Naive B cell (primary cell): ENCODE measurements at regions not wholly inside any gene's neighbourhood (a gene's known extent, or its start where the extent isn't known, plus 50 kb on each side); places are given as distances from the start of the nearest gene placed in this dataset.

Experiments used
- ATAC-seq, 2 donors: fragments of 150-1000 bp; cut with Tn5 transposase; 2 replicates each; pipeline ENCODE4 v1.10.0; 2021; ENCODE audit warnings: low read depth in 2 of 2, mild to moderate bottlenecking in 2 of 2, moderate library complexity in 2 of 2
- DNase-seq: peaks from one replicate; pipeline ENCODE4 v3.0.0; 2022
- H3K27ac Mint-ChIP-seq, 6 donors: one replicate each; pipeline ENCODE4 v1.8.0; 2020 to 2022; ENCODE audit warnings: mild to moderate bottlenecking in 6 of 6, mixed read lengths in 6 of 6, moderate library complexity in 5 of 6, inconsistent platforms in 2 of 6
- H3K27me3 Mint-ChIP-seq, 3 donors: one replicate each; pipeline ENCODE4 v1.8.0; 2021 to 2022; ENCODE audit warnings: mixed read lengths in 3 of 3, mild to moderate bottlenecking in 1 of 3
- H3K36me3 Mint-ChIP-seq, 2 donors: one replicate each; pipeline ENCODE4 v1.8.0; 2020 to 2022; ENCODE audit warnings: mixed read lengths in 2 of 2, inconsistent platforms in 1 of 2, mild to moderate bottlenecking in 1 of 2
- H3K4me1 Mint-ChIP-seq, 3 donors: one replicate each; pipeline ENCODE4 v1.8.0; 2020 to 2022; ENCODE audit warnings: mixed read lengths in 3 of 3, inconsistent platforms in 1 of 3, mild to moderate bottlenecking in 1 of 3, moderate library complexity in 1 of 3
- H3K4me3 Mint-ChIP-seq, 8 donors: one replicate each; pipeline ENCODE4 v1.8.0; 2020 to 2022; ENCODE audit warnings: mild to moderate bottlenecking in 8 of 8, mixed read lengths in 8 of 8, moderate library complexity in 8 of 8, inconsistent platforms in 2 of 8
- H3K9me3 Mint-ChIP-seq, 7 donors: one replicate each; pipeline ENCODE4 v1.8.0; 2020 to 2022; ENCODE audit warnings: mixed read lengths in 7 of 7, mild to moderate bottlenecking in 5 of 7, inconsistent platforms in 2 of 7, moderate library complexity in 1 of 7

DNA sequence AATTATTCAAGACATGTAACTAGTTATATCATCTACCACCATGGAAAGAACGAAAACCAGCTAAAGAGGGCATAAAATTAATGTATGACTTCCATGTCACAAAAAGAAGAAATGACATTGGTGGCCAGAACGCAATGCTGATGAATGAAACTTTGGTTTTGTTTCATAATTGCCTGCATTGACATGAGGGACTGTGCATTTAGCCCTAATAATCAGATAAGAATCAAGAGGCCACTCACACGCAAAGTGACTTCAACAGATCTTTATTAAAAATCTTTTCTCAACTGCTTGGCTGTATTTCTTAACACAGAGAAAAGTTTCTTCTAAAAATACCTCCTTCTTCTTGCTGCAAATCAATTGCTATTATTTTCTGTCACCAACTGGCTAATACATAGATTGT is 184.7 kb upstream of the RUNX1 start:
- ATAC-seq (no peak), DNase-seq (no peak)
- peaks cover 15 to 22% (median 22%) of the 10 kb centered on the region in 3 donors for H3K27me3 Mint-ChIP-seq
- peaks cover 11 to 16% of the 10 kb centered on the region in 2 donors for H3K36me3 Mint-ChIP-seq
- no peak overlapping the region for H3K4me3 Mint-ChIP-seq
- H3K27ac Mint-ChIP-seq: no peak overlapping the region
- H3K9me3 Mint-ChIP-seq: peaks cover 11 to 32% (median 23%) of the 10 kb centered on the region in 7 donors
- H3K4me1 Mint-ChIP-seq: peaks cover 14 to 23% (median 19%) of the 10 kb centered on the region in 3 donors

DNA sequence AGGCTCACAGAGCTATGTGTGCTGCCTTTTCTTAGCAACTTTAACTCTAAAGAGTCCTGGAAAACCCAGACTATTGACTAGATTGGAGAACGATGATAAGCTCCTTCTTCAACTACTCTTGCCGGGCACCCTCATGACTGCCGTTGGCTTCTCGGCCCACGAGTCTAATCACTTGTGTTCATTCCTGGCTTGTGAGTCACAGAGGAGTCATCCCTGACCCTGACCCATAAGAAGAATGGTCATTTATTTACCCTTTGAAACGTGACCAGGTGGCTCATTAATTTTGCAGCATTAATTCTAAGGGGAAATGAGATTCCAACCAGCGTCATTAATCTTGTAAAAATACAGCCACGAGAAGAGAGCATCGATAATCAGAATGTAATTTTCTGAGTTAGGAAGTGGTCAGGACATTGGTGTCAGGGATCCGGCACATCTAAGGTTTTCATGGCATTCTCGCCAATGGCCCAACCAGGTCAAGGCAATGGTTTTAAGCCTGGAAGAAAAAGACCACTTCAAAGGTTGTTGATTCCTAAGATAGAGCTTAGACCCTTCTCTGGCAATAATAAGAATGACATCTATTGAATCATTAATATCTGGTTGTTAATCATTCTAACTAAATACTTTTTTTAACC is 183.6 kb upstream of the RUNX1 start:
- peaks cover 11 to 15% (median 15%) of the 10 kb centered on the region in 3 donors for H3K27me3 Mint-ChIP-seq
- H3K36me3 Mint-ChIP-seq: peaks cover 9 to 11% of the 10 kb centered on the region in 2 donors
- H3K4me3 Mint-ChIP-seq: no peak overlapping the region
- ATAC-seq (no peak), DNase-seq (no peak)
- peaks cover 20 to 29% (median 26%) of the 10 kb centered on the region in 3 donors for H3K4me1 Mint-ChIP-seq
- H3K9me3 Mint-ChIP-seq: peaks cover 7 to 29% (median 20%) of the 10 kb centered on the region in 7 donors
- no peak overlapping the region for H3K27ac Mint-ChIP-seq

- Mint-ChIP-seq H3K9me3 (peaks cover 1 to 13% (median 4%) of the 10 kb centered on the region in 7 donors), H3K4me3 (no peak overlapping the region), H3K4me1 (peaks cover 28 to 35% (median 35%) of the 10 kb centered on the region in 3 donors), H3K27me3 (peaks cover 5 to 12% (median 7%) of the 10 kb centered on the region in 3 donors), H3K36me3 (peaks cover 0 to 4% of the 10 kb centered on the region in 2 donors), H3K27ac (no peak overlapping the region)
- ATAC-seq (no peak), DNase-seq (no peak)
These were observed 182.0 kb upstream of the RUNX1 start for GRCh38 chr21:35231090-35231489.

DNA sequence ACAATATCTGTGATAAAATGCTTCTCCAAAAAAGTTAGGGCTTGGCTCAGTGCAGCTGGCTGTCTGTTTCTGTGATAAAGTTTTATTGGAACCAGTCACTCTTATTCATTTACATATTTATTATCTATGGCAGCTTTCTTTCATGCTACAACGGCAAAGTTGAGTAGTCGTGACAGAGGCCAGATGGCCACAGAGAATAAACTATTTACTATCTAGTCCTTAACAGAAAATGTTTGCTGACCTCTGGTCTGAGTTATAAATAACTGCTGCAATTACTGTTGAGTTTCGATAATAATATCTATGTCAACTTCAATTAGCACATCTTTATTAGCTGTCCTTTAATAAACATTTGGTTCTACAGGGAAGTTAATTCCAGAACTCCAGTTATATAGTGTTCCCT is 180.2 kb upstream of the RUNX1 start:
- Mint-ChIP-seq H3K27me3 (peaks cover 5 to 8% (median 7%) of the 10 kb centered on the region in 3 donors), H3K9me3 (no peaks in the 10 kb centered on the region), H3K4me3 (no peak overlapping the region), H3K27ac (no peak overlapping the region), H3K36me3 (peaks cover 0 to 4% of the 10 kb centered on the region in 2 donors), H3K4me1 (peaks cover 17 to 25% (median 24%) of the 10 kb centered on the region in 3 donors)
- ATAC-seq (no peak), DNase-seq (no peak)

DNA sequence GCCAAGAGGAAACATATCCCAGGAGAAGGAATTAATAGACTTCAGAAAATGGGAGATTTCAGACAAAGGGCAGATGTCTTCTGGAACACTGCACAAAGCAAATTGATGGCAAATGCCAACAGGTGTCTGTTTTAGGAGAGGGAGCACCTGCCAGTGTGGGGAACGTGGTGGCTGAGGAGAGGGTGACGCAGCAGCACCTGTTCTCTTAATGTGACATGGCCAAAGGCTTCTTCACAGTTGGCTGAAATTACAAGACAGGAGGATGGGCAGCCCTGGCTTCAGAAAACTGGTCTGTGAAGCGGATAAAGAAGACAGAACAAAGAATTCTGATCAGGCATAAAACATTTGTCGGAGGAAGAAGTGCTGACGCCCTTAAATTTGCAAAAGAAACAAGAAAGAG is 178.7 kb upstream of the RUNX1 start:
- ATAC-seq (peak; percentile 60 to 65), DNase-seq (peak; percentile 60)

GRCh38 chr21:35226968-35227744 is 178.1 kb upstream of the RUNX1 start:
- no peaks in the 10 kb centered on the region for H3K9me3 Mint-ChIP-seq
- H3K4me1 Mint-ChIP-seq: peaks cover 29 to 36% (median 31%) of the 10 kb centered on the region in 3 donors
- H3K4me3 Mint-ChIP-seq: peak overlapping the region; percentile 6 to 83 (median 72)
- peak overlapping the region; percentile 88 to 97 (median 92) for H3K27ac Mint-ChIP-seq
- H3K36me3 Mint-ChIP-seq: no peaks in the 10 kb centered on the region
- peak; percentile 64 for DNase-seq
- ATAC-seq: peak; percentile 82 to 88
- peaks cover 0 to 2% (median under 1%) of the 10 kb centered on the region in 3 donors for H3K27me3 Mint-ChIP-seq

More for the DNA sequence above, 178.7 kb upstream of the RUNX1 start:
- Mint-ChIP-seq H3K4me3 (peak overlapping the region; percentile 6 to 83 (median 68)), H3K27me3 (peaks cover 0 to 8% (median 5%) of the 10 kb centered on the region in 3 donors), H3K9me3 (no peaks in the 10 kb centered on the region), H3K27ac (peak overlapping the region; percentile 39 to 97 (median 90)), H3K36me3 (peaks cover 0 to 4% of the 10 kb centered on the region in 2 donors), H3K4me1 (peaks cover 23 to 29% (median 25%) of the 10 kb centered on the region in 3 donors)

GRCh38 chr21:35226328-35226727 is 177.2 kb upstream of the RUNX1 start:
- H3K4me1 Mint-ChIP-seq: peaks cover 32 to 43% (median 37%) of the 10 kb centered on the region in 3 donors
- H3K27ac Mint-ChIP-seq: peak overlapping the region in 2 of 6 donors; percentile 51 to 88
- H3K4me3 Mint-ChIP-seq: no peak overlapping the region
- no peaks in the 10 kb centered on the region for H3K9me3 Mint-ChIP-seq
- H3K27me3 Mint-ChIP-seq: no peaks in the 10 kb centered on the region
- ATAC-seq: no peak
- no peaks in the 10 kb centered on the region for H3K36me3 Mint-ChIP-seq
- no peak for DNase-seq

DNA sequence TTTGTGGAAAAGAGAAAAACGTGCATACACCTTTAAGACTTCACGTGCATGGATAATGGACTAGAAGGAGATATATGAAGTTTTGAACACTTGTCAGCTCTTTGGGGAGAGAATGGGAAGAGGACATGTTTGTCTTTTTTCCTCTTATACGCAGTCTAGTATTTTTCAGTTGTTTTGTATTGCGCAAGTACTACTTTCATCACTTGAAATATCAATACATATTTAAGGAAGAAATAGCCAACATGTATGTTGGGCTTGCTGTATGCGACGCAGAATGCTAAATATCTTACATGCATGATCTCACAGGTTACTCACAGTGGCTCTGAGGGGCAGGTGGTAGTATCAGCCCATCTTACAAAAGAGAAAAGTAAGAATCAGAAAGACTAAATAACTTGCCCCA is 176.5 kb upstream of the RUNX1 start:
- no peaks in the 10 kb centered on the region for H3K9me3 Mint-ChIP-seq
- H3K27ac Mint-ChIP-seq: peak overlapping the region in 2 of 6 donors; percentile 14 to 51
- no peaks in the 10 kb centered on the region for H3K36me3 Mint-ChIP-seq
- H3K27me3 Mint-ChIP-seq: no peaks in the 10 kb centered on the region
- ATAC-seq: no peak
- H3K4me1 Mint-ChIP-seq: peaks cover 31 to 43% (median 37%) of the 10 kb centered on the region in 3 donors
- DNase-seq: no peak
- no peak overlapping the region for H3K4me3 Mint-ChIP-seq

DNA sequence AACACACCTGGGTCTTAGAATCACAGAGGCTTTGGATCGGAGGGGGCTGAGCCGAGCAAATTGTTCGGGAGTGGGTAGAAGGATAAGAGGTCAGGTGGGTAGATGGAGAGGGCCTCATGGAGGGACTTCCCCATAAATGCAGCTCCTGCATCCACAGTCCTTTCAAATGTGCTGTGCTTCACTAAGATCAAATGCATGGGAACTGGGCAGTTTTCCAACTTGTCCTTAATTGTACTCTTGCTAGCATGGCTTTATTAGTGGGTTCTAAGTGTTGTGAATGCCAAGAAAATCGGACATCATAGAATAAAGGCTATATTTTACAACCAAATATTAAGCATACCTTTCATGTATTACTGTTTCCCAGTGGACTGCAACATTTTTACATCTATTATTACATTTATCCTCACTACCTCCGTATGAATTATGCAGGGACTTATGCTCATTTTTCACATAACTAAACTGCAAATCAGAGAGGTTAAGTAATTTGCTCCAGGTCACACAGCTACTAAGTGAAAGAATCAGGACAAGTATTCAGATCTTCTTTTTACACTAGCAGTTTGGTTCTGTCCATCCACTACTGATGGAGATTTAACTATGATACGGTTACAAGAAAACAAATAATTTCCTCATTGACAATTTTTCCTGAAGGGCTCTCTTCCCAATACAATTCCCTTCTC is 174.5 kb upstream of the RUNX1 start:
- DNase-seq (no peak), ATAC-seq (no peak)
- Mint-ChIP-seq H3K27ac (peak overlapping the region in 4 of 6 donors; percentile 65 to 89 (median 82)), H3K4me1 (peaks cover 27 to 43% (median 37%) of the 10 kb centered on the region in 3 donors), H3K36me3 (no peaks in the 10 kb centered on the region), H3K4me3 (no peak overlapping the region), H3K9me3 (no peaks in the 10 kb centered on the region), H3K27me3 (no peaks in the 10 kb centered on the region)

DNA sequence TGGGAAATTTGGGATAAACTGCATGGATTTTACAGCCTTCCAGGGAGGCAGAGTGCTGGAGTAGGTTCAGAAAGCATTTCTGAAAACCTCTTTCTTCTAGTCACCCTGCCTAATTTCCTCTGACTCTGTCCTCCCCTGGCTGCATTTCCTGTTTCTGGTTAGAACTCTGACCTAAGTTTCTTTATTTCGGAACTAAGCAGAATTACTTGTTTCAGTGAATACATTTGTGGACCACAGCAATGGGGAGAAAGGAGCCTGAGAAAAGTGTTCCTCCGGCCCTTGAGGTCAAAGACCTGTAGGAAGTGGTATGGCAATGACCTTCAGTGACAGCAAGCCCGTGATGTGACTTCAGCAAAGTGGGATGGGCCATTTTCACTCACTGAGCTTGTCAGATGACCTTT is 173.4 kb upstream of the RUNX1 start:
- H3K4me3 Mint-ChIP-seq: peak overlapping the region in 5 of 8 donors; percentile 7 to 77 (median 53)
- peak overlapping the region in 3 of 6 donors; percentile 62 to 84 (median 82) for H3K27ac Mint-ChIP-seq
- DNase-seq: peak; percentile 20
- peaks cover 20 to 35% (median 29%) of the 10 kb centered on the region in 3 donors for H3K4me1 Mint-ChIP-seq
- peak in 1 of 2 donors; percentile 43 for ATAC-seq
- no peaks in the 10 kb centered on the region for H3K27me3 Mint-ChIP-seq
- no peaks in the 10 kb centered on the region for H3K36me3 Mint-ChIP-seq
- H3K9me3 Mint-ChIP-seq: no peaks in the 10 kb centered on the region

DNA sequence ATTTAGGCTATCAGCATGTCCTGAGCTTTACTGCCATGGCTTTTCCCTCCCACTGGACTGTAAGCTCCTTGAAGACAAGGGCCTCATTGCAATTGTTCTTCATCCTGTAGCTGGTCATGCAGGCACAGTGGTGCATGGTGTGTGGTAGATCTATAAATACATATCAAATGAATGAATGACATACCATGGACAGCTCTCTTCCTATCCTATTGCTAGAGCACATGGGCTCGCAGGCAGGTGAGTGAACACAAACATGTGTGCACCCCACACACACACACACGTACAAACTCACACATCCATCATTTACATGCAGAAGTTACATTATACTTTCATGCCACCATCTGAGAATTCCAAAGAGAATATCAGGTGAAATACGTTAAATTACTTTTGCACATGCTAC is 172.9 kb upstream of the RUNX1 start:
- peak overlapping the region in 5 of 8 donors; percentile 12 to 77 (median 22) for H3K4me3 Mint-ChIP-seq
- H3K27ac Mint-ChIP-seq: peak overlapping the region in 3 of 6 donors; percentile 61 to 84 (median 62)
- no peak for DNase-seq
- H3K4me1 Mint-ChIP-seq: peaks cover 16 to 30% (median 24%) of the 10 kb centered on the region in 3 donors
- ATAC-seq: no peak
- no peaks in the 10 kb centered on the region for H3K27me3 Mint-ChIP-seq
- no peaks in the 10 kb centered on the region for H3K9me3 Mint-ChIP-seq
- no peaks in the 10 kb centered on the region for H3K36me3 Mint-ChIP-seq

- ATAC-seq (no peak), DNase-seq (no peak)
- Mint-ChIP-seq H3K4me3 (no peak overlapping the region), H3K9me3 (no peaks in the 10 kb centered on the region), H3K27me3 (no peaks in the 10 kb centered on the region), H3K36me3 (no peaks in the 10 kb centered on the region), H3K27ac (peak overlapping the region in 1 of 6 donors; percentile 38), H3K4me1 (peaks cover 12 to 22% (median 19%) of the 10 kb centered on the region in 3 donors)
These were observed 171.2 kb upstream of the RUNX1 start for GRCh38 chr21:35220301-35220700.

GRCh38 chr21:35219719-35220118 is 170.6 kb upstream of the RUNX1 start:
- DNase-seq (no peak), ATAC-seq (no peak)
- Mint-ChIP-seq H3K4me3 (no peak overlapping the region), H3K4me1 (peaks cover 12 to 22% (median 19%) of the 10 kb centered on the region in 3 donors), H3K36me3 (no peaks in the 10 kb centered on the region), H3K27me3 (no peaks in the 10 kb centered on the region), H3K9me3 (no peaks in the 10 kb centered on the region), H3K27ac (no peak overlapping the region)
